Tibial nerve (tissue), 4 donors: ENCODE measurements at regions not wholly inside any gene's neighbourhood (a gene's known extent, or its start where the extent isn't known, plus 50 kb on each side); places are given as distances from the start of the nearest gene placed in this dataset.

Experiments used
- EP300 ChIP-seq, 2 donors: sonication (generic); formaldehyde crosslinking; IDR thresholded peaks; one replicate each; pipeline ENCODE4 v1.6.1; 2017; ENCODE audit warnings: antibody characterized with exemption in 2 of 2, mild to moderate bottlenecking in 1 of 2
- POLR2A ChIP-seq, 2 donors: fragments of 450-650 bp; IDR thresholded peaks; one replicate each; pipeline ENCODE4 v1.6.1; 2017; ENCODE audit warnings: antibody characterized with exemption in 2 of 2, mild to moderate bottlenecking in 2 of 2, moderate library complexity in 2 of 2
- TF ChIP-seq, protein P1 (sequence below), 5 experiments: fragments of 200-600 bp in 3 of 5; fragments of 450-650 bp in 2 of 5; sonication (generic) in 3 of 5; IDR thresholded peaks; one replicate each; pipeline ENCODE4 v1.5.1; 2016 to 2019; ENCODE audit warnings: antibody characterized with exemption in 5 of 5, mild to moderate bottlenecking in 3 of 5, moderate library complexity in 2 of 5

DNA sequence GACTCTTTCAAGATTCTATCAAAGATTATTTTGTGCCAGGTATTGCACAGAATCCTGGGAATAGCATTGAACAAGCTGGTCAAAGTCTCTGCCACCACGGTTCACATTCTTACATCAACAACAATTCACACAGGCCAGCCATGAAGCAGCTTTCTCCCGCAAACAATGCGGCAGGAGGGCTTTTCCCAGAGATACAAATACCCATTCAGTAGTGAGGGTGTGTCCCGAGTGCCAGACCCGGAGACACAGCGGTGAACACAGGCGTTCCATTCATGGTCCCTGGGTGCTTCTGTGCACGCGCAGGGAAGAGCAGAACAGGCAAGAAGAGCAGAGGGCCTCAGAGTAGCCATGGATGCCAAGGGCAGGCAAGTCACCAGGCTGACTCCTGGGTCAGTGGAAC is 83.3 kb upstream of the PDE10A start:
- TF ChIP-seq, protein P1, sequence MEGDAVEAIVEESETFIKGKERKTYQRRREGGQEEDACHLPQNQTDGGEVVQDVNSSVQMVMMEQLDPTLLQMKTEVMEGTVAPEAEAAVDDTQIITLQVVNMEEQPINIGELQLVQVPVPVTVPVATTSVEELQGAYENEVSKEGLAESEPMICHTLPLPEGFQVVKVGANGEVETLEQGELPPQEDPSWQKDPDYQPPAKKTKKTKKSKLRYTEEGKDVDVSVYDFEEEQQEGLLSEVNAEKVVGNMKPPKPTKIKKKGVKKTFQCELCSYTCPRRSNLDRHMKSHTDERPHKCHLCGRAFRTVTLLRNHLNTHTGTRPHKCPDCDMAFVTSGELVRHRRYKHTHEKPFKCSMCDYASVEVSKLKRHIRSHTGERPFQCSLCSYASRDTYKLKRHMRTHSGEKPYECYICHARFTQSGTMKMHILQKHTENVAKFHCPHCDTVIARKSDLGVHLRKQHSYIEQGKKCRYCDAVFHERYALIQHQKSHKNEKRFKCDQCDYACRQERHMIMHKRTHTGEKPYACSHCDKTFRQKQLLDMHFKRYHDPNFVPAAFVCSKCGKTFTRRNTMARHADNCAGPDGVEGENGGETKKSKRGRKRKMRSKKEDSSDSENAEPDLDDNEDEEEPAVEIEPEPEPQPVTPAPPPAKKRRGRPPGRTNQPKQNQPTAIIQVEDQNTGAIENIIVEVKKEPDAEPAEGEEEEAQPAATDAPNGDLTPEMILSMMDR (IDR thresholded peaks at IDR 0.05), result no peak
- TF ChIP-seq POLR2A (IDR thresholded peaks at IDR 0.05) (no peak), EP300 (IDR thresholded peaks at IDR 0.05) (no peak)
